Hepatocyte (in vitro differentiated cells): ENCODE measurements at regions not wholly inside any gene's neighbourhood (a gene's known extent, or its start where the extent isn't known, plus 50 kb on each side); places are given as distances from the start of the nearest gene placed in this dataset.

ENCODE experiments used
- DNase-seq: peaks from one replicate; pipeline ENCODE4 v3.0.0-alpha.2; 2016; ENCODE audit warnings: low spot score
- H2AFZ ChIP-seq: fragments of 200-600 bp; sonication (generic); 2 replicates; pipeline ENCODE4 v1.6.0; 2016; ENCODE audit warnings: antibody characterized with exemption, mild to moderate bottlenecking
- H3K27ac ChIP-seq: fragments of 200-600 bp; sonication (generic); 2 replicates; pipeline ENCODE4 v1.5.1; 2016; ENCODE audit warnings: mild to moderate bottlenecking
- H3K27me3 ChIP-seq: fragments of 200-600 bp; sonication (generic); 2 replicates; pipeline ENCODE4 v1.6.1; 2016
- H3K36me3 ChIP-seq: fragments of 200-600 bp; sonication (generic); replicated peaks from 2 replicates; pipeline ENCODE4 v1.5.1; 2016; ENCODE audit warnings: low read depth; ENCODE audit not compliant: insufficient read depth
- H3K4me1 ChIP-seq: fragments of 200-600 bp; sonication (generic); 2 replicates; pipeline ENCODE4 v1.5.1; 2016; ENCODE audit warnings: mild to moderate bottlenecking, moderate library complexity; ENCODE audit not compliant: insufficient read depth
- H3K4me2 ChIP-seq: fragments of 200-600 bp; sonication (generic); 2 replicates; pipeline ENCODE4 v1.6.0; 2016
- H3K4me3 ChIP-seq: fragments of 200-600 bp; sonication (generic); 2 replicates; pipeline ENCODE4 v1.5.1; 2016; ENCODE audit warnings: mild to moderate bottlenecking
- H3K79me2 ChIP-seq: fragments of 200-600 bp; sonication (generic); 2 replicates; pipeline ENCODE4 v1.6.0; 2017; ENCODE audit warnings: mild to moderate bottlenecking
- H3K9me2 ChIP-seq: fragments of 200-600 bp; sonication (generic); replicated peaks from 2 replicates; pipeline ENCODE4 v1.6.0; 2017; ENCODE audit warnings: mild to moderate bottlenecking; ENCODE audit not compliant: insufficient read depth
- H3K9me3 ChIP-seq: fragments of 200-600 bp; sonication (generic); 2 replicates; pipeline ENCODE4 v1.5.1; 2016; ENCODE audit warnings: low read depth, mild to moderate bottlenecking
- H4K20me1 ChIP-seq: fragments of 200-600 bp; sonication (generic); 2 replicates; pipeline ENCODE4 v1.6.0; 2016; ENCODE audit warnings: mild to moderate bottlenecking; ENCODE audit not compliant: insufficient read depth, poor library complexity, severe bottlenecking
- CTCF ChIP-seq: fragments of 200-600 bp; sonication (generic); IDR thresholded peaks from 2 replicates; pipeline ENCODE4 v1.5.1; 2016; ENCODE audit warnings: antibody characterized with exemption, mild to moderate bottlenecking; ENCODE audit not compliant: poor library complexity
- EZH2 ChIP-seq: fragments of 200-600 bp; sonication (generic); IDR thresholded peaks from 2 replicates; pipeline ENCODE4 v1.6.1; 2016; ENCODE audit warnings: antibody characterized with exemption, mild to moderate bottlenecking, borderline replicate concordance
- EZH2phosphoT487 ChIP-seq: fragments of 200-600 bp; sonication (generic); IDR thresholded peaks from one replicate; pipeline ENCODE4 v1.6.1; 2018; ENCODE audit warnings: antibody characterized with exemption, mild to moderate bottlenecking, low read depth, moderate library complexity; ENCODE audit not compliant: unreplicated experiment, severe bottlenecking
- WGBS: methylation state at CpG from one replicate; pipeline ENCODE4 v1.1.6; 2016; ENCODE audit warnings: low lambda C conversion rate; ENCODE audit errors: missing lambda C conversion rate; 5-methylcytosine and 5-hydroxymethylcytosine counted together

DNA sequence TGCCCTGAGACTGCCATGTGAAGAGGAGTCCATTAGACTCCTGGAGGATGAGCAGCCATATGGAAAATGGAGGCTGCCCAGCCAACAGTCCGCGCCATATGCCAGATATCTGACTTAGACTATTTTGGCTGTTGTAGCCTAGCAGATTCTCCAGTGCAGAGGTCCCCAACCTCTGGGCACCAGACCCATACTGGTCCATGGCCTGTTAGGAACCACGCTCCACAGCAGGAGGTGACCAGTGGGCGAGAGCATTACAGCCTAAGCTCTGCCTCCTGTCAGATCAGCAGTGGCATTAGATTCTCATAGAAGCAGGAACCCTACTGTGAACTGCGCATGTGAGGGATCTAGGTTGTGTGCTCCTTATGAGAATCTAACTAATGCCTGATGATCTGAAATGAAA, 851.9 kb downstream of the NR2F1-AS1 start:
- H3K9me3 ChIP-seq, result no peaks in the 10 kb centered on the region
- TF ChIP-seq EZH2phosphoT487 (no peak), CTCF (no peak), EZH2 (no peak)
- H3K27me3 ChIP-seq, result no peaks in the 10 kb centered on the region
- no peak overlapping the region for H3K4me2 ChIP-seq
- no peak overlapping the region for H3K27ac ChIP-seq
- no peaks in the 10 kb centered on the region for H3K36me3 ChIP-seq
- H3K9me2 ChIP-seq, result no peaks in the 10 kb centered on the region
- no peaks in the 10 kb centered on the region for H3K4me1 ChIP-seq
- H2AFZ ChIP-seq, result no peak overlapping the region
- H3K4me3 ChIP-seq, result no peak overlapping the region
- no peaks in the 10 kb centered on the region for H4K20me1 ChIP-seq
- 96% methylated on average over 5 of the region's 5 CpGs for WGBS
- no peaks in the 10 kb centered on the region for H3K79me2 ChIP-seq
- DNase-seq, result no peak

DNA sequence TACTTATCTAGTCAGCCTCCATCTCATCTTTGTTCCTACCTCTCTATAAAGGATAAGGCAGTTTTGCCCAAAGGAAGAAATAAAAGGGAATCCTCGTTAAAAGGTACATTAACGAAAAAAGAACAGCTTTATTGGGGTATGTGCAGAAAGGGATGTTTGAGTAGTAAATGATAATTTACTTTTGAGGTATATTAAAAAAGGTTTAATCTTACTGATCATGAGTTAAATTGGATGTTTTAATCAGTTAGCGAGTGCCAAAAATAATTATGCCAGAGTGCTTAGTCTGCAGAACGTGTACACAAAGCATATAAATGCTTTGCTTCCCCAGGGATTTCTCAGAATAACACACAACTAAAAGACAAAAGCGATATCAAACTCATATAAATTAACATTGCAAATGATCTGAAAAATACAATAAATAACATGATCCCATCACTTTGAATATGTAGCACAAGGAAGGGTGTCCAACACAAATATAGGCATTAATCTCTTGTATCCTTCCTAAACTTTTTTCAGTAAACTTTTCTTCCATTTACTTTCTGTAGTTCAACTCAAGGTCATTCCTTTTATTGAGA, 865.0 kb downstream of the NR2F1-AS1 start:
- Histone ChIP-seq H3K9me3 (no peaks in the 10 kb centered on the region), H4K20me1 (no peaks in the 10 kb centered on the region), H3K4me1 (no peaks in the 10 kb centered on the region), H3K4me2 (no peak overlapping the region), H3K27me3 (no peaks in the 10 kb centered on the region), H3K79me2 (no peaks in the 10 kb centered on the region), H2AFZ (no peak overlapping the region), H3K9me2 (no peaks in the 10 kb centered on the region), H3K27ac (no peak overlapping the region), H3K4me3 (no peak overlapping the region), H3K36me3 (no peaks in the 10 kb centered on the region)
- DNase-seq, result no peak
- TF ChIP-seq CTCF (no peak), EZH2phosphoT487 (no peak), EZH2 (no peak)
- WGBS, result 66% methylated on average over 5 of the region's 5 CpGs

GRCh38 chr5:92713826-92714225, 867.2 kb downstream of the NR2F1-AS1 start:
- WGBS, result 77% methylated on average over 1 of the region's 1 CpG
- no peak for DNase-seq
- Histone ChIP-seq H3K4me3 (no peak overlapping the region), H4K20me1 (no peaks in the 10 kb centered on the region), H3K4me1 (no peaks in the 10 kb centered on the region), H3K27me3 (no peaks in the 10 kb centered on the region), H3K79me2 (no peaks in the 10 kb centered on the region), H3K9me2 (no peaks in the 10 kb centered on the region), H3K4me2 (no peak overlapping the region), H2AFZ (no peak overlapping the region), H3K36me3 (no peaks in the 10 kb centered on the region), H3K9me3 (no peaks in the 10 kb centered on the region), H3K27ac (no peak overlapping the region)
- no peak for TF ChIP-seq CTCF
- no peak for TF ChIP-seq EZH2phosphoT487
- TF ChIP-seq EZH2, result no peak

DNA sequence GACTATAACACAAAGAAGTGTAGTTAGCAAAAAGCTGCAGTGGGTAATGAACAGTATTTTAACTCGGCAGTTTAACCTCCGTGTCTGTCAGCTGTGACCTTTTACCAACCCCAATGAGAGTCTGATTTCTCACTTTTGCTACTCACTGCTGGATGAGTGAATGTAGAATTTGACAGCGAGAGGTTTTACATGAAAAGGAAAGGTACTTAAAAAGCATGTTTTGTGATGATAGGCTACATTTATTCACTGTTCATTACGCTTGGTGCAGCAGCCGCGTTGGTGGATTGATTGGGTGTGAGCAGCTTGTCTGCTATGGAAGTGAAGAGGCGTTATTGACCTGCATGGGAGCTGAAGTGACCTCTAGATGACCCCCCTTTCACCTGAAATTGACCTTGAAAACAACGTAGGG, 867.7 kb downstream of the NR2F1-AS1 start:
- Histone ChIP-seq H4K20me1 (no peaks in the 10 kb centered on the region), H2AFZ (no peak overlapping the region), H3K79me2 (no peaks in the 10 kb centered on the region), H3K36me3 (no peaks in the 10 kb centered on the region), H3K4me3 (no peak overlapping the region), H3K9me2 (no peaks in the 10 kb centered on the region), H3K27ac (no peak overlapping the region), H3K27me3 (no peaks in the 10 kb centered on the region), H3K9me3 (no peaks in the 10 kb centered on the region), H3K4me1 (no peaks in the 10 kb centered on the region), H3K4me2 (no peak overlapping the region)
- DNase-seq, result no peak
- 76% methylated on average over 8 of the region's 8 CpGs for WGBS
- no peak for TF ChIP-seq EZH2phosphoT487
